ENCODE measurements at regions not wholly inside any gene's neighbourhood (a gene's known extent, or its start where the extent isn't known, plus 50 kb on each side); places are given as distances from the start of the nearest gene placed in this dataset.

DNA sequence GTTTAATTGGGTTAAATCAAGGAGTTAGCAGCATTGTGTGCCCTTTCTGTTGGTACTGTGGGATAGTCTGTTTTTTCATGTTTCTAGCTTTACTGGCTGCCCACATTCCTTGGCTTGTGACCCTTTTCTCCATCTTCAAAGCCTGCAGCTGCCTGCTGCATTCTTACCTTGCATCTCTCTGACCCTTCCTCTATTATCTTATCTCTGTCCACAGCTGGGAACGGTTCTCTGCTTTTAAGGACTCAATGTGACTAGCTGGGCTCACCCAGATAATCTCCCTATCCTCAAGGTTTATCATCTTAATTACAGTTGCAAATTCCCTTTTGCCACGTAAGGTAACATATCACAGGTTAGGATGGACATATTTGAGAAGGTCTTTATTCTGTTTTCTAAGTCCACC is 199.7 kb downstream of the KCNS3 start:
- TF ChIP-seq, protein P1, sequence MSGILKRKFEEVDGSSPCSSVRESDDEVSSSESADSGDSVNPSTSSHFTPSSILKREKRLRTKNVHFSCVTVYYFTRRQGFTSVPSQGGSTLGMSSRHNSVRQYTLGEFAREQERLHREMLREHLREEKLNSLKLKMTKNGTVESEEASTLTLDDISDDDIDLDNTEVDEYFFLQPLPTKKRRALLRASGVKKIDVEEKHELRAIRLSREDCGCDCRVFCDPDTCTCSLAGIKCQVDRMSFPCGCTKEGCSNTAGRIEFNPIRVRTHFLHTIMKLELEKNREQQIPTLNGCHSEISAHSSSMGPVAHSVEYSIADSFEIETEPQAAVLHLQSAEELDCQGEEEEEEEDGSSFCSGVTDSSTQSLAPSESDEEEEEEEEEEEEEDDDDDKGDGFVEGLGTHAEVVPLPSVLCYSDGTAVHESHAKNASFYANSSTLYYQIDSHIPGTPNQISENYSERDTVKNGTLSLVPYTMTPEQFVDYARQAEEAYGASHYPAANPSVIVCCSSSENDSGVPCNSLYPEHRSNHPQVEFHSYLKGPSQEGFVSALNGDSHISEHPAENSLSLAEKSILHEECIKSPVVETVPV (CRISPR knock-in tag; IDR thresholded peaks at IDR 0.05) = no peak
- TF ChIP-seq SNAI2 (CRISPR knock-in tag; IDR thresholded peaks at IDR 0.05) (no peak), ZFP3 (CRISPR knock-in tag; IDR thresholded peaks at IDR 0.05) (no peak), ZNF70 (CRISPR knock-in tag; IDR thresholded peaks at IDR 0.05) (no peak), ZFP30 (CRISPR knock-in tag; IDR thresholded peaks at IDR 0.05) (no peak), TCF4 (CRISPR knock-in tag; IDR thresholded peaks at IDR 0.05; ENCODE audit: borderline replicate concordance) (no peak), TOX (CRISPR knock-in tag; IDR thresholded peaks at IDR 0.05; ENCODE audit: borderline replicate concordance) (no peak), RARB (CRISPR knock-in tag; IDR thresholded peaks at IDR 0.05) (no peak)
- TF ChIP-seq, protein P2, sequence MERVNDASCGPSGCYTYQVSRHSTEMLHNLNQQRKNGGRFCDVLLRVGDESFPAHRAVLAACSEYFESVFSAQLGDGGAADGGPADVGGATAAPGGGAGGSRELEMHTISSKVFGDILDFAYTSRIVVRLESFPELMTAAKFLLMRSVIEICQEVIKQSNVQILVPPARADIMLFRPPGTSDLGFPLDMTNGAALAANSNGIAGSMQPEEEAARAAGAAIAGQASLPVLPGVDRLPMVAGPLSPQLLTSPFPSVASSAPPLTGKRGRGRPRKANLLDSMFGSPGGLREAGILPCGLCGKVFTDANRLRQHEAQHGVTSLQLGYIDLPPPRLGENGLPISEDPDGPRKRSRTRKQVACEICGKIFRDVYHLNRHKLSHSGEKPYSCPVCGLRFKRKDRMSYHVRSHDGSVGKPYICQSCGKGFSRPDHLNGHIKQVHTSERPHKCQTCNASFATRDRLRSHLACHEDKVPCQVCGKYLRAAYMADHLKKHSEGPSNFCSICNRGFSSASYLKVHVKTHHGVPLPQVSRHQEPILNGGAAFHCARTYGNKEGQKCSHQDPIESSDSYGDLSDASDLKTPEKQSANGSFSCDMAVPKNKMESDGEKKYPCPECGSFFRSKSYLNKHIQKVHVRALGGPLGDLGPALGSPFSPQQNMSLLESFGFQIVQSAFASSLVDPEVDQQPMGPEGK (CRISPR knock-in tag; IDR thresholded peaks at IDR 0.05; ENCODE audit: borderline replicate concordance) = no peak
- TF ChIP-seq, protein P3, sequence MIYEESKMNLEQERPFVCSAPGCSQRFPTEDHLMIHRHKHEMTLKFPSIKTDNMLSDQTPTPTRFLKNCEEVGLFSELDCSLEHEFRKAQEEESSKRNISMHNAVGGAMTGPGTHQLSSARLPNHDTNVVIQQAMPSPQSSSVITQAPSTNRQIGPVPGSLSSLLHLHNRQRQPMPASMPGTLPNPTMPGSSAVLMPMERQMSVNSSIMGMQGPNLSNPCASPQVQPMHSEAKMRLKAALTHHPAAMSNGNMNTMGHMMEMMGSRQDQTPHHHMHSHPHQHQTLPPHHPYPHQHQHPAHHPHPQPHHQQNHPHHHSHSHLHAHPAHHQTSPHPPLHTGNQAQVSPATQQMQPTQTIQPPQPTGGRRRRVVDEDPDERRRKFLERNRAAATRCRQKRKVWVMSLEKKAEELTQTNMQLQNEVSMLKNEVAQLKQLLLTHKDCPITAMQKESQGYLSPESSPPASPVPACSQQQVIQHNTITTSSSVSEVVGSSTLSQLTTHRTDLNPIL (CRISPR knock-in tag; IDR thresholded peaks at IDR 0.05; ENCODE audit: low read depth) = no peak
- TF ChIP-seq, protein P4, sequence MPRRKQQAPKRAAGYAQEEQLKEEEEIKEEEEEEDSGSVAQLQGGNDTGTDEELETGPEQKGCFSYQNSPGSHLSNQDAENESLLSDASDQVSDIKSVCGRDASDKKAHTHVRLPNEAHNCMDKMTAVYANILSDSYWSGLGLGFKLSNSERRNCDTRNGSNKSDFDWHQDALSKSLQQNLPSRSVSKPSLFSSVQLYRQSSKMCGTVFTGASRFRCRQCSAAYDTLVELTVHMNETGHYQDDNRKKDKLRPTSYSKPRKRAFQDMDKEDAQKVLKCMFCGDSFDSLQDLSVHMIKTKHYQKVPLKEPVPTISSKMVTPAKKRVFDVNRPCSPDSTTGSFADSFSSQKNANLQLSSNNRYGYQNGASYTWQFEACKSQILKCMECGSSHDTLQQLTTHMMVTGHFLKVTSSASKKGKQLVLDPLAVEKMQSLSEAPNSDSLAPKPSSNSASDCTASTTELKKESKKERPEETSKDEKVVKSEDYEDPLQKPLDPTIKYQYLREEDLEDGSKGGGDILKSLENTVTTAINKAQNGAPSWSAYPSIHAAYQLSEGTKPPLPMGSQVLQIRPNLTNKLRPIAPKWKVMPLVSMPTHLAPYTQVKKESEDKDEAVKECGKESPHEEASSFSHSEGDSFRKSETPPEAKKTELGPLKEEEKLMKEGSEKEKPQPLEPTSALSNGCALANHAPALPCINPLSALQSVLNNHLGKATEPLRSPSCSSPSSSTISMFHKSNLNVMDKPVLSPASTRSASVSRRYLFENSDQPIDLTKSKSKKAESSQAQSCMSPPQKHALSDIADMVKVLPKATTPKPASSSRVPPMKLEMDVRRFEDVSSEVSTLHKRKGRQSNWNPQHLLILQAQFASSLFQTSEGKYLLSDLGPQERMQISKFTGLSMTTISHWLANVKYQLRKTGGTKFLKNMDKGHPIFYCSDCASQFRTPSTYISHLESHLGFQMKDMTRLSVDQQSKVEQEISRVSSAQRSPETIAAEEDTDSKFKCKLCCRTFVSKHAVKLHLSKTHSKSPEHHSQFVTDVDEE (CRISPR knock-in tag; IDR thresholded peaks at IDR 0.05) = no peak
